Adrenal gland (tissue), 5 donors: ENCODE measurements at regions not wholly inside any gene's neighbourhood (a gene's known extent, or its start where the extent isn't known, plus 50 kb on each side); places are given as distances from the start of the nearest gene placed in this dataset.

Source experiments
- CTCF ChIP-seq, 6 experiments: fragments of 450-650 bp in 4 of 6; fragments of 200-600 bp in 2 of 6; sonication (generic) in 1 of 6; IDR thresholded peaks; 1 replicate in 5 of 6; 2 replicates in 1 of 6; pipeline versions ENCODE4 v1.5.1 to v1.8.0; 2016 to 2021; ENCODE audit warnings: antibody characterized with exemption in 6 of 6, mild to moderate bottlenecking in 2 of 6, moderate library complexity in 1 of 6
- POLR2A ChIP-seq, 2 donors: fragments of 450-650 bp; IDR thresholded peaks; one replicate each; pipeline ENCODE4 v1.6.1; 2017; ENCODE audit warnings: antibody characterized with exemption in 2 of 2, mild to moderate bottlenecking in 2 of 2, moderate library complexity in 1 of 2
- donor health status: DM: no; HTN: no; CAD: no.

- TF ChIP-seq CTCF (IDR thresholded peaks at IDR 0.05) (no peak), POLR2A (IDR thresholded peaks at IDR 0.05) (no peak)
These were observed 67.7 kb upstream of the SERPINE2 start for GRCh38 chr2:224106794-224107193.
